ENCODE measurements at regions not wholly inside any gene's neighbourhood (a gene's known extent, or its start where the extent isn't known, plus 50 kb on each side); places are given as distances from the start of the nearest gene placed in this dataset.

DNA sequence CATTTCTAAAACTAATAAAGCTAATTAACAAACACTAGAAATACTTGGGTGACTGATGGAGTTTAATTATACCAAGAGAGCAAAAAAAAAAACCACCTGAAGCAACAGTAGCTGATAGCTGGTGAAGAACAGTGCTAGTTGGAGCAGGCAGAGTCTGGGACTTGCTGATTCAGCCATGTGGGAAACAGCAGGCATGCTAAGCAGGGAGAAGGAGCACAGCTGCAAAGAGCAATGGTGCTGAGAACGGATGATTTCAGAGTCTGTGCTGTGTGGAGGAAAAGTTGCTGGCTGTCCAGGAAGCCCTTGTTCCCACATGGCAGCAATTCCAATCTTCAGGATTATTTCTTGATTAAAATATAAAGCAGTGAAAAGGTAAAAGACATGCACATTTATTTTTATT lies 68.8 kb downstream of the NPY1R start:
- TF ChIP-seq POLR2A (IDR thresholded peaks at IDR 0.05; ENCODE audit: low read depth, low read length), result no peak
- no peak for TF ChIP-seq POLR2AphosphoS5 (IDR thresholded peaks at IDR 0.05; ENCODE audit: low read depth, low read length)
- no peak for TF ChIP-seq PAX5 (IDR thresholded peaks at IDR 0.05; ENCODE audit: insufficient read depth, low read length, severe bottlenecking)
- TF ChIP-seq SPI1 (IDR thresholded peaks at IDR 0.05; ENCODE audit: low read depth, low read length), result no peak
- TF ChIP-seq TAF1 (IDR thresholded peaks at IDR 0.05; ENCODE audit: low read depth, low read length), result no peak
